ENCODE measurements at regions not wholly inside any gene's neighbourhood (a gene's known extent, or its start where the extent isn't known, plus 50 kb on each side); places are given as distances from the start of the nearest gene placed in this dataset.
"Not testable (repeated sequence)": the region's sequence is repeated elsewhere in the genome, so short reads cannot be mapped to it uniquely, and the experiment has no call there.

DNA sequence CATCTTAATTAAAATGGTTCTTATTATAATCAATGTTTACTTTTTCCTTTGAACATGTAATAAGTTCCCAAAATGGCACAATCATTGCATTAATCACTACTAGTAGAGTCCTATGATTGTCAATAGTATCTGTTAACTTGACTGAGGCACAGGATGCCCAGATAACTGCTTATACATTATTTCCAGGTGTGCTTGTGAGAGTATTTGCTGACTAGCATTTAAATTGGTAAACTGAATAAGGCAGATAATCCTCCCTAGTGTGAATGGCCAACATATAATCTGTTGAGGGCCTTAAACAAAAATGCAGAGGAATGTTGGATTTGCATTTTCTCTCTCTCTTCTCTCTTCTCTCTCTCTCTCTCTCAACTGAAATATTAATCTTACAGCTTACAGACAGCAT lies 999.3 kb upstream of the TMPRSS15 start:
- no peak for DNase-seq

DNA sequence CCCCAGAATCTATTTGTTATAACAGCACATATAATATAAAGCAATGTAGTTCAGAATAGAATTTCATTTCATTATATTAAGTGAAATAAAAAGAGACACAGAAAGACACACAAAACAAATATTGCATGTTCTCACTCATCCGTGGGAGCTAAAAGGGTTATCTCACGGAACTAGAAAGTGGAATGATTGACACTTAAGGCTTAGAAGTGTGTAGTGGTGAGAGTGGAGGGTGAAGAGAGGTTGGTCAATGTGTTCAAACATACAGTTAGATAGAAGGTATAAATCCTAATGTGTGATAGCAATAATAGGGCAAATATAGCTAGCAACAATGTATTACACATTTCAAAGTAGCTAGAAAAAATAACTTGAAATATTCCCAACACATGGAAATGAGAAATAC lies 1001.7 kb upstream of the TMPRSS15 start:
- no peak for DNase-seq

DNA sequence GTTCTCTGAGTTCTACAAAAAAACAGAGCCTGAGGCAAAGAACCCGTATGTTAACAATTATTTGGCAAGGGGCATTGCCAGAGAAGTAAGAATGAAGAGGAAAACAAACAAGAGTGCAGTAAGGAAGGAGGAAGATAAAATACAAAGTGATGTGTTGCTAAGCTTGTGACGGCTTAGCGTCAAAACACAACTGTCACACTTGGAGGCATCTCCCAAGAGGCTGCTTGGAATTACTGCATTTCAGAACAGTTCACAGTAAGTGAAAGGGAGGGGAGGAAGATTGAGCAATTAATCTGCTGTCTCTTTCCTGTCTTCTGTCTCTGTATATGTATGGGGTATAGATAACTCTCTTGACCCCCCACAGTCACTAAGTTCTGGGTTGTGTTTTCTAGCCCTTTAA lies 1017.0 kb upstream of the TMPRSS15 start:
- DNase-seq, result no peak

DNA sequence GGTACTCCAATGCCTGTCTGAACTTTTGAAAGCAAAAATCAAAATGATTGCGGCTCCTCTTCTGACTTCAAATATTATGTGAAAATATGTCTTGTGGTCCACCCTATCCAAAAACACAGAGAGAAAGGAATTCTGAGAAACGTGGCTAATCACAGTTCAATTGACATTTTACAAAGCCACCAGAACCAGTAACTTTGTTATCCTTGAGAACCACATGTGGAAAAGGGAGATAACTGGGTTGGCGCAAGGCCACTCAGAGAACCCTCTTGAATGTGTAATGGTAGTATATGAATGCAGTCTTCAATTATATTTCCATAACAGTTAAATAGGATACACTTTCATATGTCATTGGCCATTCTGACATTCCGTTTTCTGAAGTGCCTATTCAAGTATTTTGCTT lies 1030.0 kb upstream of the TMPRSS15 start:
- no peak for DNase-seq

DNA sequence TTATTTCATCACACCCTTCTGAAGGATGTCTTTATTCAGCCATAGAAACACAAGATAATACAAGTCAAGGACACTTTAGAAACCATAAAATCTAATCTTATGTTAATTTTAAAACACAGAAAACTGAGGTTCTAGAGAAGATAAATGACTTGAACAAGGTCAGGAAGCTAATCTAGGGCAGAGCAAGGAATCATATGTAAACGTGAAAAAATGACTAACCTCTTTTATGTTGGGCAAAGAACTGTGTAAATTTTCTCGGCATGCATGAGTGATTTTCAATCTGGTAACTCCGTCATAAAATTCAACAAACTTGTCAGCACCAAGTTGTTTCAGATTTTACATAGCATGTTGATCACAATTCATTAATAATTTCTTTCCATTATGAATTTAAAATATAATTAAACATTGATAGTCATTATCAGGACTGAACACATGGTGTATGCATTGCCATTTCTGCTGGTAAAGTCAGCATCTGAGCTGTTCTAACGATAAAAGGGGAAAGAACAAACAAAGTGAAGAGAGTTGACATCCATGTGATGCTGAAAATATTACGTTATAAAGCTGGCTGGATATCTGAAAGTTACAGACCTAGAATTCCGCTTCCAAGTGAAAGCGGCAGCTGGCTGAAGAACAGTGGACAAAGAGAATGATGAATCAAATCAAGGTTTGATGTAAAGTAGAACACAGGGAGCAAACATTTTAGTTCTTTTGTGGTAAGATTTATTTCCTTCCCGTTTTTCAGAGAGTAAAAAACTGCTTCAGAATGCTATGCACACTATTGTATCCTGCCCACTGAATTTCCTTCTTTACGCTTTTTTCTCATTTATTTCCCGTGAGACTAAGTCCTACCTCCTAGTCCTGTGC lies 1037.4 kb upstream of the TMPRSS15 start:
- DNase-seq, result no peak

DNA sequence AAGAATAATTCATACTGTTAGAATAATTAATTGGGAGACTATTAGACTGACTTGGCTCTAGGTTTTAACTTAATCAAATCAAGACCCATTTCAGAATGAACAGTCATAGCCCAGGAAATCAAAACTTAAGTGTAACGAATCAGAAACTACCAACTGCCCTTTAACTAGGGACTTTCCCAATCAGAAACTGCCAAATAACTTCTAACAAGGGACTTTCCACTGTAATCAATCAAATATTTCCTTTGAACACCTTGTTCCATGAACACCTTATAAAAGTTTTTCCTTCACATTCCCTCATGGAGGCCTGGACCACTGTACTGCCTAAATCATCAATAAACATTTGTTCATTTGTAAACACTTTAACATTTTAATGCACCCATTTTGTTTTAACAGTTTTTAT lies 1054.7 kb upstream of the TMPRSS15 start:
- no peak for DNase-seq

DNA sequence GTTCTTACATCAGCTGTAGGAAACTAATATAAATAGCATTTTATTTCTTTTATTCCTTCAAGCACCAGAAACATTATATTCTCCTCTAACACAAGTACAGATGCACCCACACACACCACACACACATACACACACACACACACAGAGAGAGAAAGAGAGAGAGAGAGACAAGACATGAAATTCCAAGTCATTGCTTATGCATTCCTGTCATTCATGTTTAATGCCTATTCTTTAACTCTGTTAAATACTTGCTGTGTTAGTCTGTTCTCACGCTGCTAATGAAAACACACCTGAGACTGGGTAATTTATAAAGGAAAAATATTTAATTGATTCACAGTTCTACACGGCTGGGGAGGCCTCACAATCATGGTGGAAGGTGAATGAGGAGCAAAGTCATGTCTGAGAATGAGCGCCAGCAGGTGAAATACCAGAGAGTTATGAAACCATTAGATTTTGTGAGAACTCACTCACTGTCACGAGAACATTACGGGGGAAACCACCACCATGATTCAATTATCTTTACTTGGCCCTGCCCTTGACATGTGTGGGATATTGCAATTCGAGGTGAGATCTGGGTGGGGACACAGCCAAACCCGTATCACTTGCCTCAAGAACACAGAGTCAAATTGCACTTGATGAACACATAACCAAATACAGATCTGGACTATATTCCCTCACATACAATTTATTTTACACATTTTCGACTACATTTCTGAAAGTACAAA lies 1058.1 kb upstream of the TMPRSS15 start:
- no peak for DNase-seq

DNA sequence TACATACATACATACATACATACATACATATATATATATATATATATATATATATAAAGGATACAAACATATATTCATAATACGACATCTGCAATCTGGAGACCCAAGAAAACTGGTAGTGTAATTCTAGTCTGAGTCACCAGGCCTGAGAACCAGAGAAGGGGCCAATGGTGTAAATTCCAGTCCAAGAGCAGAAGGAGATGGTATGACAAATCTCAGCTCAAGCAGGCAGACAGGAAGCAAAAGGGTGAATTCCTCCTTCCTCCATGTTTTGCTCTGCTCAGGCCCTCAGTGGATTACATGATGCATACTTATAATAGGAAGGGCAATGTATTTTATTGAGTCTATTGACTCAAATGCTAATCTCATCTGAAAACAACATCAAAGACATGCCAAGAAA lies 1060.4 kb upstream of the TMPRSS15 start:
- DNase-seq, result no peak

DNA sequence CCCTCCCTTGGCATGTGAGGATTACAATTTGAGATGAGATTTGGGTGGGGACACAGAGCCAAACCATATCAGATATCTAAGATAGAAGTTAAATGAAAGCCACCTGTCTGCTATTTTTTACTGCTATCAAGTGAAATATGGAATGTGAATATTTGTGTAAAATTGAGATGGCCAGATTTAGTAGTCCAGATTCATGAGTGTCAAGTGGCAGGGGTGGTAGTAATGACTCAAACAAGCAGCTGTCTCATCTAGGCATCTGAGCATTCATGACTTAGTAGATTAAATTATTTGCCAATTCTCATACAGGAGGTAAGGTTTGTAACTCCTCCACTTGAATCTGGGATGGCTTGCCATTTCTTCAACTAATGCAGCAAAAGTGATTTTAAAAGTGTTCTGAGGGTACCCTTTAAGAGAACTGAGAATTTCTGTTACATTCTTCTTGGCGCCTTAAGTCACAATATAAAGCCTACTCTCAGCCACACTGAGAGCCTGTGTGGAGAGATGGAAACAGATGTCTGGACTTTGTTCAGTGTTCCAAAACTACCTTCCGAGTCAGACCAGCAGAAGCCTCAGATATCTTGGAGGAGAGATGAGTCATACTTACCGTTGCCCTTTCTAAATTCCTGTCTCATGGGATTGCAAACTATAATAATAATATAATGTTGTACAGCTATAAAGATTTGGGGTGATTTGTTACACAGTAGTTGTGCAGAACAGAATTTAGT lies 1065.6 kb upstream of the TMPRSS15 start:
- no peak for DNase-seq

DNA sequence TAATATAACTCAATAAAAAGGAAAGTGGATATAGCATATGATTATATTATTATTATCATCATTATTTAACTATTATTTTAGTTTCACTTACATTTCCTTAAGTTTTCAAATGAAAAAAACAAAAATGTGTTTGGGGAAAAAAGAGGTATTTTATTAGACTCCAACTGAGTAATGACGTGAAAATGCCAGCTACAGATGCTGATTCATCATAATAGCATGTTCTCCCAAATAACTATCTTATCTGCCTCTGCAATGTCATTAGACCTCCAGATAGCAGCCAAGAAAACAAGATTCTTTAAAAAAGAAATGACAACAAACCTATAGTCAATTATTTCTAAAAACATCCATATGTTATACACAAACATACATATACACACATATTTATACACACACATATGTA lies 1071.9 kb upstream of the TMPRSS15 start:
- DNase-seq, result no peak

DNA sequence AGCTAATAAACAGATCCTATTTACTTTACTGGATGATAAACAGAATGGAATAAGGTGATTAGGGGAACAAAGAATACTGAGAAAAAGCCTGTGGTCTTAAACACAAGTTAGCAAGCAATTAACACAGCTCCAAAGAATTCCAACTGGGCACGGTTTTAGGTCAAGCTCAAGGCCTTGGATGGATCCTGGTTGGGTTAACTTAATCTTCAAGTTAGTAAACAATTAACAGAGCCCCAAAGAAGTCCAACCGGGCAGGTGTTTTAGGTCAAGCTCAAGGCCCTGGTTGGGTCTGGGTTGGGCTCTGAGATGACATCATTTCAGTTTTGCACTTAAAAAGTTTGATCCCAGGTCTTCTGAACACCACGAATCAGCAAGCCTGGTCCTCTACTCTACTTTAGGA lies 1086.3 kb upstream of the TMPRSS15 start:
- no peak for DNase-seq

DNA sequence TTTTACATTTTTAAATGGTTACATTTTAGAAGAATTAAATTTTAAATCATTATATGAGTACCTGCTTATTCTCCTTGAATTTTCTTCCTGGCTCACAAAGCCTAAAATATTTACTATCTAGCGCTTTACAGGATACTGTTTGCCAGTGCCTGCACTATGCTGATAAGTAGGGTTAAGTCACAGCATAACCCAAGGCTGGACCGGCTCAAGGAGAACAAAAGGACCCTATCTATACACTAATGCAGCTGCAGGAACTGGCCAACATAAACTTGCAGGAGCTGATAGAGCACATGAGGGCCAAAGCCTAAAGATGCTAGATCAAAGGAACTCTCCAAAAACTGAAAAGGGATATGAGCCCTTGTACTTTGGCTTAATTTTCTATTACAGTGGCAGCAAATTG lies 1086.9 kb upstream of the TMPRSS15 start:
- no peak for DNase-seq

DNA sequence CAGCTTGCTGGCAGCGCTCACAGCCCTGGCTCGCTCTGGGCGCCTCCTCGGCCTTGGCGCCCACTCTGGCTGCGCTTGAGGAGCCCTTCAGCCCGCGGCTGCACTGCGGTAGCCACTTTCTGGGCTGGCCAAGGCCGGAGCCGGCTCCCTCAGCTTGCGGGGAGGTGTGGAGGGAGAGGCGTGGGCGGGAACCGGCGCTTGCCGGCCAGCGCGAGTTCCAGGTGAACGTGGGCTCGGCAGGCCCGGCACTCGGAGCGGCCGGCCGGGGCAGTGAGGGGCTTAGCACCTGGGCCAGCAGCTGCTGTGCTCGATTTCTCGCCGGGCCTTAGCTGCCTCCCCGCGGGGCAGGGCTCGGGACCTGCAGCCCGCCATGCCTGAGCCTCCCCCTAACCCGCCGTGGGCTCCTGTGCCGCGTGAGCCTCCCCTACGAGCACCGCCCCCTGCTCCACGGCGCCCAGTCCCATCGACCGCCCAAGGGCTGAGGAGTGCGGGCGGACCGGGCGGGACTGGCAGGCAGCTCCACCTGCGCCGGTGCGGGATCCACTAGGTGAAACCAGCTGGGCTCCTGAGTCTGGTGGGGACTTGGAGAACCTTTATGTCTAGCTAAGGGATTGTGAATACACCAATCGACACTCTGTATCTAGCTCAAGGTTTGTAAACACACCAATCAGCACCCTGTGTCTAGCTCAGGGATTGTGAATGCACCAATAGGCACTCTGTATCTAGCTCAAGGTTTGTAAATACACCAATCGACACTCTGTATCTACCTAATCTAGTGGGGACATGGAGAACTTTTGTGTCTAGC lies 1090.1 kb upstream of the TMPRSS15 start:
- not testable (repeated sequence) for DNase-seq

DNA sequence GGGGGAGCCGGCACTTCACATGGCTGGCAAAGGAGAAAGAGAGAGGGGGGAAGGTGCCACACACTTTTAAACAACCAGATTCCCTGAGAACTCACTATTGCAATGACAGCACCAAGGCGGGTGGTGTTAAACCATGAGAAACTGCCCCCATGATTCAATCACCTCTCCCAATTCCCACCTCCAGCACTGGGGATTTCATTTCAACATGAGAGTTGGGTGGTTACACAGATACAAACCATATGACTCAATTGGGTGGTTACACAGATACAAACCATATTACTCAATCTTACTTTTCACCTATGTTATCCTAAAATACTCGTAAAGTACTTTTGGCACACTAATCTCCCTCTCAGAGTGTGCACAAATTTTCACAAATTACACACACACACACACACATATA lies 1097.5 kb upstream of the TMPRSS15 start:
- no peak for DNase-seq

DNA sequence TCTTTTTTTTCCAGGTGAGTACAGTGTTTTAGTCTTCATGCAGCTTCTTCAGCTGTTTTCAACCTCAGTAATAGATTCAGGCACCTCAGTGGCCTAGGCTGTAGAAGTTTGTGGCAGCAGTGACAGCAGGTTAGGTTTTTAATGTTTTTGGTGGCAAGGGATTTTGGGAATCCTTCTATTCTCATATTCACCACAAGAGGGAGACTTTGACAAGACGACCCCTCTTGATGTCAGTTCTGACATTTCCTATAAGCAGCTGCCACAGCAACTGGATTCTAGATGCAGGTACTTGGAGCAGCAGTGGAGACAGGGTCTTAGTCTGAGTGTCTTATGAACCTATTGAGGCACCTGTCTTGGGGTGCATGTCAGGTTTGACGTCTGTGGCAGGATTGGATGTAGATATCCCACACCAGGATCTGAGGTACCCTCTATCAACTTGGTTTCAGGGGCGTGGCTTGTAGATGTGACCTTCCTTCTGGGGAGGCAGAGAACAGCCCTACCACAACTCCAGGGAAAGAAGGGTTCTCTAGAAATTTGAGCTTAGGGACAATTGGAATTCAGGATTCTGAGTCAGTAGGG lies 1104.2 kb upstream of the TMPRSS15 start:
- no peak for DNase-seq

DNA sequence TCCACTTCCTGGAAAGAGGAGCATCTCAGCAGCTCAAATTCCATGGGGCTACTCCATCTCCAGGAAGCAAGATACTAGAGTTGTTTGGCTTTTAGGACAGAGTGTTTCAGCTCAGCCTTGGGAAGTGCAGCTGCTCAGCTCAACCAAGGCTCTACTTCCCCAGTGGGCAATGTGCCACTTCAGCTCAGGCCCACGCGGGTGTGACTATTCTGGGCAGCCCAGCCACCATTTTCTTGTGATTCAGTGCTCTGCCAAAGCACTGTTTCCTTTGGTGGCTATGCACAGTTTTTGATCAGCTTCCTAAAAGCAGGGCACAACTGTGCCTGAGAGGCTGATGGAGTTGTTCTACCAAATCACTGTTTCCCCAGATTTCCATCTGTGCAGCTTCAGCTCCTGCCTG lies 1104.9 kb upstream of the TMPRSS15 start:
- no peak for DNase-seq

DNA sequence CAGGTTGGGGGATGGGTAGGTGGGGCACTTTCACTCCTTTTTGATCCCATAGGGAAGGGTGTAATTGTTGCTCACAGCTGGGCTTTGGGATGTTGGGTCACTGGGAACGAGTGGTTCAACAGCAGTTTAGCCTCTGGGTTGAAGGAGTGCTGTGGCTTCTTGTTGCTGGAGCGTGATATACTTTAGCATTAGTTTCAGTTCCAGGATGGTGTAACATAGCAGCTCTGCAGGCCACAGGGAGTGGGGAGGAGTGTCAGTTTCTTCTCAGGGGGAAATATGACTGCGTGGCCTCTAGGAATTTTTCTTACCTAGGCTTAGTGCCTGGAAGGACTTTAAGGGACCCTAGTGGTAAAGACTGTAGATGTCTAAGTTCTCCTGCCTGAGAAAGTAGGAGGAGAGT lies 1105.3 kb upstream of the TMPRSS15 start:
- no peak for DNase-seq

DNA sequence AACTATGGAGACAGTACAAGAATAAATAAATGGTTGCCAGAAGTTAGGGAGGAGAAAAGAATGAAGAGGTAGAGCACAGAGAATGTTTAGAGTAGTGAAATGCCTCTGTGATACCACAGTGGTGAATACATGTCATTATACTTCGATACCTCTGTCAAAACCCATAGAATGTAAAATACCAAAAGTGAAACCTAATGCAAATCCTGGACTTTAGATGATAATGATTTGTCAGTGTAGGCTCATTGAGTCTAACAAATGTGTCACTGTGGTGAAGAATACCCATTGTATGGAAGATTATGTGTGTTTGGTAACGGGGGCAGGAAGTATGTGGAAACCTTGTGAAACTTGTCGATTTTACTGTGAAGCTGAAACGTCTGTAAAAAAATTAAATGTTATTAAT lies 1106.5 kb upstream of the TMPRSS15 start:
- DNase-seq, result no peak

DNA sequence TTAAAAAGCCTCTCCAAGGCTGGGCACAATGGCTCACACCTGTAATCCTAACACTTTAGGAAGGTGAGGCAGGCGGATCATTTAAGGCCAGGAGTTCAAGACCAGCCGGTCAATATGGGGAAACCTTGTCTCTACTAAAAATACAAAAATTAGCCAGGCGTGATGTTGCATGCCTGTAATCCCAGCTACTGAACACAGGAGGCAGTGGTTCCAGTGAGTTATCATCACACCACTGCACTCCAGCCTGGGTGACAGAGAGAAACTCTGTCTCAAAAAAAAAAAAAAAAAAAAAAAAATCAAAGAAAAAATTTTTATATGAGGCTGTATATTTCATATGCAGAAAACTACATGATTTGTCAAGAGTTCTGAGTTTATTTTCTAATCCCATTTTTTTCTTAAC lies 1107.1 kb upstream of the TMPRSS15 start:
- DNase-seq, result no peak

DNA sequence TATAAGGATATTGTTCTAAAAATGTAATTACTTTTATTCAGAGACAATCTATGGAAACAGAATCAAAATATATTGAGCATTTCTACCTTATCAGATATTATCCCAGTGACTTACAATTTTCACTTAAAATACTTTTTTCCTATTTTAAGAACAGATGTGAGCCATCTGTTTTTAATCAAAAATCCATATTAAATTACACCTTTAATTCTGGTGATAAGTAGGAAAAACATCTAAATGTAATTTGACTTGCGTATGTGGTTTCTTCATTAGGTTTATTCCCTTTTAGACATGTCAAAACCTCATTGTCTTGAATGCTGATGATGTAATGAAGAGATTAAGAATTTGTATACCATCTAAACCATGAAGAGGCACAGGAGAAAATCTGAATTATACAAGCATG lies 1118.8 kb upstream of the TMPRSS15 start:
- DNase-seq, result no peak

DNA sequence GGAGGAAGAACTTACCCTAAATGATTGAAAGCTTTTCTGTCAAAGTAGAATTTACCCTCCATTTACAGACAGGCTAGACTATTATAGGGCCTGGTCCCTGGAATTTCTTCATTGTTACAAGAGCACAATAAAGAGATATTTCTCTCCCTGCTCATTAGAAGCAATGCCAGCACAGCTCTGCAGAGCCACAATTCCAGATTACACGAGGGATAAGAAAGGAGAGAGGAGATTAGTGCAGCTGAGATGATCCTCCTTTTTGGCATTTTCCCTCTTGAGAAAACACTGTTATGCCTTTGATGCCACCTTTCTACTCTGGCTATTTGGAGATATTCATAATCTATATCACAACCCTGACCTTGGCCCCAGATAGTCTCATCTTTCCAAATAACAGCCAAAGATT lies 1119.5 kb upstream of the TMPRSS15 start:
- no peak for DNase-seq

DNA sequence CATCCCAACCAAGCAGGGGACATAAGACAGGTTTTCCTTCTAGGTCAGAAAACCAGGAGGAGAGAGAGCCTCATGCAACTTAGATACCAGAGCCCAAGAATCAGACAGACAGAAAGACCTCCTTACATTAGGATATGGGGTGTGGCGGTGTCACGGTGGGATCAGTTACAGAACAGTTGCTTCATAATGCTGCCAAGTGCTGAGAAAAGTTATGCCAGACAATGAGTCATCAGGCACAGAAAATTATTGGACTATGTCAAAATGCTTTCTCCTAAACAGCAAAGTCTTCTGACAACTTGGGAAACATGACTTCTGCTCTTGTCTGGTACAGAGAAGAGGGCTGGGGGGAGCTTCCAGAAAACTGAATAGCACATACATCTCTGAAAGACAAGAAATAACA lies 1120.2 kb upstream of the TMPRSS15 start:
- DNase-seq, result no peak

Measured in left kidney (tissue), 1 donor.